ENCODE measurements at regions not wholly inside any gene's neighbourhood (a gene's known extent, or its start where the extent isn't known, plus 50 kb on each side); places are given as distances from the start of the nearest gene placed in this dataset.

DNA sequence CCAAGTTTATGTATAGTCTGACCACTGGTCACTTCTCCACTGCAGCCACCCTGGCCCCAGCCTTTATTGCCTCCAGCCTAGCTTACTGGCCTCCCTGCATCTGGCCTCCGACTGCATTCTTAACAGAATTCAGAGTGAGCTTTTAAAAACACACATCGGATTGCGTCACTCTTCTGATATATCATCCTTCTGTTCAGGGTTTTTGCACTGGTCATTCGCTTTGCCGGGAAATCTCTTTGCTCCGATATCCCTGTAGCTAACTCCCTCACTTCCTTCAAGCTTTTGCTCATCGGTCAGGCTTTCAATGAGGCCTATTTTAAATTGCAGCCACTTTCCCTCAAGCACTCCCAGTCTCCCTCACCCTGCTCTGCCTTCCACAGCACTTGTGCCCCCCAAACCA is 101.6 kb upstream of the DLX2 start:
- DNase-seq (ENCODE audit: low read depth in 2 of 2), result no peak

DNA sequence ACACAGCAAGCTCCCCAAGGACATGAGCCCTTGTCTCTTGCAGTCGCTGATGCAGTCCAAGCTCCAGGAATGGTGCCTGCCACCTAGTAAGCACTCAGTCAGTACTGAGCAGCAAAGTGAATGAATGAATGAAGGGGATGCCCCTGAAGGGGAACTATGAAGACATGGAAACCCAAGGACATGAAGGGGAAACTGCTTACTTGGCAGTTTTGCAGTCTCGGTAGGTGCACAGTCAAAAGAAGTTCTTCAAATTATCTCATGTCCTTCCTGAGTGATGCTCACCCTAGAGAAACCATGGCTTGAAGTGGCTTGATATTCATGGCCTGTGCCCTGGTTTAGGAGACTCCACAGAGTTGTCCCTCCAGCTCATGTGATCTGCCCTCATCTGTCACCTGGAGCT is 102.1 kb upstream of the DLX2 start:
- DNase-seq (ENCODE audit: low read depth in 2 of 2), result no peak

DNA sequence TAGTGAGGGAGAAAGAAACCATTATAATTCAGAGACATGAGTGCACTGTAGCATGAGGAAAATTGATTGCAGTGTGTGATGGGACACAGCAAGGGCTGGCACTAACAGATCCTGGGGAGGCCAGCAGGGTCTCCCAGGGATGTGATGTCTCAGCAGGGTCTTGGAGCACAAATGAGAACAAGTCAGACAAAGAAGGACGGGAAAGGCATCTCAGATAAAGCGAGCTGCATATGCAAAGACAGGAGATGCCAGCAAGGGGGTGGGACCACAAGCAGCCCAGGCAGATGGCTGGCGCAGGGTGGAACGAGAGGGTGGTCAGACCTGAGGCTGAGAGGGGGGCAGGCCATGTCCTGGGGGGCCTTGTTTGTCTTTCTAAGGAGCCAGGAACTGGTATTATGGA is 102.6 kb upstream of the DLX2 start:
- no peak for DNase-seq (ENCODE audit: low read depth in 2 of 2)

DNA sequence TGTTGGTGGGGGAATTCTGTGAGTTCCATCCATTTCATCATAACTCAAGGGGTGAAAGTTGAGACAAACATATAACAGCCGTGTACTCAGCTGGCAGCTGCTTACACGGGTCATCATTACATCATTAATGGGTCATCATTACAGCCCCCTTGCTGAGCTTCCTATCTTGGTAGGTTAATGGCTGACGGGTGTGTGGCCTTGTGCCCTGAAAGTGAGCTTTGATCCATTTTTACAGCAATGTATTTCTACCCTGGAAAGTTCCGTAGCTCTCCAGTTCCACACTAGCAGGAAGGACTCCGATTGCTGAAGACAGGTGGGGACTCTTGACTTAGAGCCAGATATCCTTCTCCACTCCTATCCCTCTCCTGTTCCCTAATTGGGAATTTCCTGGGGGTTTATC is 105.2 kb upstream of the DLX2 start:
- DNase-seq (ENCODE audit: low read depth in 2 of 2), result no peak

DNA sequence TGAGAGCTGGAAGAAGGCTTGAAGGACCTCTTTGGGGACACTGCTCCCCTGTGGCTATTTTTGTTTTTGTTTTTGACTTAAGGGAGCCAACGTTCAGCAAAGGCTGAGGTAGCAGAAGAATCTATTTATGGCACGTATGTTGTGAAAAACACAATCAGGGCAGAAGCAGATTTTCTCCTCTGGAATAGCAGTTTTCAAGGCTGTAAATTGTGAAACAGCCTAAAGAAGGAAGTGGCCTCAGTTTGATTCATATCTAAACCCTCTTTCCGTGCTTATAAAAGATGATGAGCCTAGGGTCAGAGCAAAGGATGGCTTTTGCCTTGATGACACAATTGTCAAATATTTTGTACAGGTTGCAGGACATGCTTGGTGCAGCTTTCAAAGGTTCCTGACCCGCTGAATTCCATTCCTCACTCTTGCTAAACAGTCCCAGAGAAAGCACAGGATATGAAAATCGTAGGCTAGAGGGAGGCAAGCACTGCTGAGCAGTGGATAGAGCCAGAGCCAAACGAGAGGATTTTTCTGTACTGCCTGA is 106.2 kb upstream of the DLX2 start:
- DNase-seq (ENCODE audit: low read depth in 2 of 2), result no peak

DNA sequence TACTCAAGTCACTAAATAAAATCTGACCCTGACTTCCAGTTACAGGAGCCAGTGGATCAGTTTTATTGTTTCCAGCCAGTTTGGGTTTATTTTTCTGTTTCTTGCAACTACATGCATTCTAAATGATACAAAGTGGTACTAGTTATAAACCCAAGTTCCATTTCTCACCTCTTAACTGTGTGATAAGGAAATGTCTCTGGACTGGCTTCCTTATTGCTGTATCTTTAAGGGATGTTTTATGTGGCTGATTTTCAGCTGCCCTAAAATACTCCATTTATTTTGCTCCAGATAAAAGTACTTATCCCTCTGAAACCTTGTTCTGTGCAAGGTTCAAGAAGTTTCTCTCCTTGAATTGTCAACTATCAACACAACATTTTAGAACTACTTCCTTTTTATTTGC is 107.9 kb upstream of the DLX2 start:
- no peak for DNase-seq (ENCODE audit: low read depth in 2 of 2)

DNA sequence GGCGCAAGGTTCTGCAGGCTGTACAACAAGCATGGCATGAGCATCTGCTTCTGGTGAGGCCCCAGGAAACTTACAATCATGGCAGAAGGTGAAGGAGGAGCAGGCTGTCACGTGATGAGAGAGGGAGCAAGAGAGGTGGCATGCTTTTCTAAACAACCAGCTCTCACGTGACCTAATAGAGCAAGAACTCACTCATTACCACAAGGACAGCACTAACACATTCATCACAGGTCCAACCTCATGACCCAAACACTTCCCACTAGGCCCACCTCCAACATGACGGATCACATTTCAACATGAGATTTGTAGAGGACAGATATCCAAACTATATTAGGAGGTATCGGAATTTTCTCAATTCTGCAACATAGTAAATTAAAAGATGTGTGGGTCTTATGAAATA is 108.8 kb upstream of the DLX2 start:
- DNase-seq (ENCODE audit: low read depth in 2 of 2), result no peak

DNA sequence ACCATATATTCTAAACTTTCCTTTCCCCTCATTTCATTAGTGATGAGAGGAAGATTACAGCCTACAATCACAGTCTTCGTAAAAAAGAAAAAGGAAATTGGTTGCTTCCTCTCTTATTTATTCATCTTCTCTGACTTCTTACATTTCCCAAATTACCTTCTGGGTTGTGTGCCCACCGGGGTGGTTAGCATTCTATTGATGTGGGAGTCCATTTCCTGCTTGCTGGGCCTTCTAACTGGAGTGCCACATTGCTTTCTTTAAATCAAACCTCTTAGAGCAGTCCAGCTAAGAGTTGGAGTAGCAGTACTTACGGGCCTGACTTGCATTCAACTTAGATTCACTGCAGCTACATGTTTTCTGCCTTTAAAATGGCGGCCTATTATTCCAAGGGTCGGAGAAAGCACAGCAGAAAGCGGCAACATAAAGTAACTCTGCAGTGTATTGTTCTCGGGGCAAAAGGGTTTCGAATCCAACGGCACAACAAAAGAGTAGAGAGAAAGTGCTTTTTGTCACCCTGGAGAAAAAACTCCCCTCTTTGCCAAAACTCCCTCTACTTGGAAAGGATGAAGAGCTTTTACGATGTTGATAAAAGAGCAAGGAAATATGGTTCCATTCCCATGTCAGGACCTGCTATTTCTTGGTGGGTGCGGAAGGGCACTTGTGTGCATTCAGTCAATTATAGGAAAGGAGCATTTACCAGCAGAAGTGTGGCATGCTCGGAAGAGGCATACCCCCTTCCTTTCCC is 110.6 kb upstream of the DLX2 start:
- DNase-seq (ENCODE audit: low read depth in 2 of 2), result no peak

DNA sequence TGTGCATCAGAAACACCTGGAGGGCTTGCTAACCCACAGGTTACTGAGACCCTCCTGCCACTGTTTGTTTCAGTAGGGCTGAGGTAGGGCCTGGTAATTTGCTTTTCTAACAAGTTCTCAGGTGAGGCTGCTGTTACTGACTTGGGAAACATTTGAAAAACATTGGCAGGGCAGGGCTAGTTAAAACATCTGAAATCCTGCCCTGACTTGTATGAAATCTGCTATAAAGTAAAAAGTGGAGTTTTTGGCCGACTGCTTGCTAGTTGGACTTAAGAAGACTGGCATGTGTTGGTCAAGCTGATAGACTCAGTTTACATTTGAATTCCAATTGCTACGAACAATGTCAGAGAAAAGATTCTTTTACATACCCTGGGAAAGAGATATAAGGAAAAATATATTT is 111.6 kb upstream of the DLX2 start:
- no peak for DNase-seq (ENCODE audit: low read depth in 2 of 2)

DNA sequence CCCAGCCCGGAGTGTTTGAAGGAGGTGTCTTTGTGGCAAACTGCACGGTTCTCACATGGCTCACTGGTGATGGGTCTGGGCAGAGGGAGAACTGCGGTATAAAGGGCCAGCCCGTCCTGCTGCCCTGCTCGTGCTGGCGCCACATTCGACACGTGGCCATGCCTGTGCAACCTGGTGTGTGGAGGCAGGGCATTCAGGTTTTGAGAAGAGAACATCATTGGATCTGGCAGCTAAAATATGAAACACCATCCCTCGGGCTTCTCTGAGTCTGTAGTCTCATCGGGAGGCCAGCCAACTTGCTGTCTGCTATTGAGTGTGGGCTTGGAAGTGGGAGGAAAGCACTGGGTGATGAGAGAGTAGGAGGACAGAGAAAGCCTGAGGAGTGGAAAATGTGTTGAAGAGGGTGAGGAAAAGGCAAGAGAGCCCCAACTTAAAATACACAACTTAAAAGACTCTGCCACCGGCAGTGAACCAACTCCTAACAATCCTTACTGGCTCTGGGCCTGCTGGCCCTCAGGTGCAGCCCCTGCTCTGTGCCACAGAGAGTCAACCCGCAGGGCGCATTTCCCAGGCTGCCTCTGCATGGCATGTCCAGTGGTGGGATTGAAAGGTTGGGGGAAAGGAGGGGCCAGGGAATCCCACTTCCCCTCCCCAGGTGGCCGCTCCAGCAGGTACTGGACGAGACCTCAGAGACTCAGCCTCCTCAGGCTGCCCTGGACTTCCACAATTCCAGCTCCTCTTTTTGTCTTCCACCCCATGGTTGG is 112.7 kb upstream of the DLX2 start:
- no peak for DNase-seq (ENCODE audit: low read depth in 2 of 2)

DNA sequence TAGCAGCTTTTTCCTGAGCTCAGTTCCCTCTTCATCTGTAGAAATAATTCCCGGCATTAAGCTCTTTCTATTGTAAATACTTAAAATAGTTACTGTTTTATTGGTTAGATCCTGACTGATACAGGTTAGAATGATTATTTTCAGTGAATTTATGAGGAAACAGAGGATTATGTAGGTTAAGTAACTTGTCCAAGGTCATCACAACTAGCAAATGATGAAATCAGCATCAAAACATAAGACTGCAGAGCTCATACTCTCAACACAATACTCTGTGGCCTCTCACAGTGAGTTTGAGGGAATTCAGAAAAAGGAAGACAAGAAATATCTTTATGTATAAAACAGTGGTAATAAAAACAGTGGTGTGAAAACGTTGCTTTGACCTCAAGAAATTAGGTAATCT is 113.2 kb upstream of the DLX2 start:
- DNase-seq (ENCODE audit: low read depth in 2 of 2), result no peak

DNA sequence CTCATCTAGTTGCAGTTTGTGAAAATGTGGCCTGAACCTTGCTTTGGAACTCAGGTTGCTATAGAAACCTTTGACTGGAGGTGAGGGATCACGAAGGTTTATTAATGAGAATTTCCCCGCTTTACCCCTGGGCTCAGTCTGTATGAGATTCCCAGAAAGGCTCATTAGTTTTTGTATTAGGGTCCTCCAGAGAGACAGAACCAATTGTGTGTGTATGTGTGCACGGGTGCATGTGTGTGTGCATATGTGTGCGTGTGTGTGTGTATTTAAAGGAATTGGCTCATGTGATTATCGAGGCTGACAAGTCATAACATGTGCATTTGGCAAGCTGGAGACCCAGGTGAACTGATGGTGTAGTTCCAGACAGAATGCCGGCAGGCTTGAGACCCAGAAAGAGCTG is 113.8 kb upstream of the DLX2 start:
- DNase-seq (ENCODE audit: low read depth in 2 of 2), result no peak

DNA sequence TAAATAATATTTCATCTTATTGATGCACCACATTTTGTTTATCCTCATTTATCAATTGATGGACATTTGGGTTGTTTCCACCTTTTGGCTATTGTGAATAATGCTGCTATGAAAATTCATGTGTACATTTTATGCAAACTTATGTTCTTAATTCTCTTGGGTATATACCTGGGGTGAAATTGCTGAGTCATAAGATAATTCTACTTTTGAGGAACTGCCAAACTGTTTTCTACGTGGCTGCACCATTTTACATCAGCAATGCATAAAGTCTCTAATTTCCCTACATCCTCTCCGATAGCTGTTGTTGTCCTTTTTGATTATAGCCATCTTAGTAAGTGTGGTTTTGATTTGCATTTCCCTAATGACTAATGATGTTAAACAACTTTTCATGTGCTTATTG is 116.5 kb upstream of the DLX2 start:
- DNase-seq (ENCODE audit: low read depth in 2 of 2), result no peak

DNA sequence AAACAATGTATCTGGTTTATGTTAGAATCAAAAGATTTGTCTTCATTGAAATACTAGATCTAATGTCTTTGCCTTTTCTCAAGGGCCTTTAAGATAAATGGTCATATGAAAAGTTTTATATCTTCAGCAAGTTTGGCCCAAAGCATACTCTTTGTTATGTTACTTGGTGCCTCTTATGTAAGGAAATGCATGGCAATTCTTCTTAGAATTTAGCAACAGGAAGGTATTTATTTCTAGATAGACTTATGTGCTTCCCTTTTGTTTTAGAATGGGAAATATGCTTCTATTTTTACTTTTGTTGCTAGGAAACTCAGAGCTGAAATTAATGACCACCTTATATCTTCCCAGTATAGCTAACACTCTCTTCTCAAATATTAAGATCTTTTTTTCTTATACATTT is 117.4 kb upstream of the DLX2 start:
- DNase-seq (ENCODE audit: low read depth in 2 of 2), result no peak

DNA sequence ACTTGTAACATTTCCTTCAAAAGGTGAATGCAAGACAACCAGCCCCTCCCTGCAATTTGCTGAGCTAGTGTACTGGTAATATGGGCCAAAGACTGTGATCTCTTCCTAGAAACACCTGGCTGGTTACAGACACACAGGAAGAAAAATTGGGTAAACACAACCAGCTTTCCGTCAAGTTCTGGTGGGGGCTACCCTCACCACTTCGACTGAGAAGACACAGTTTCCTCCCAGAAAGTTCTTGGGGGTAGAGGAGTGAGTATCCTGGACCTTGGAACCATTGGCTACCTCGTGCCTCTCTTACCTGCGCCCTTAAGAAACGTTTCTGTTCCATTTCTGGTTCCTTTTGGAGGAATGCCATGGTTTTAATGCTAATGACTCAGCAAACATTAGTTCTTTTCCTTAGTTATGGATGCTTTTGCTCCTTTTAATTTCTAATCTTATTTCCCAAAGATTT is 120.9 kb upstream of the DLX2 start:
- no peak for DNase-seq (ENCODE audit: low read depth in 2 of 2)

DNA sequence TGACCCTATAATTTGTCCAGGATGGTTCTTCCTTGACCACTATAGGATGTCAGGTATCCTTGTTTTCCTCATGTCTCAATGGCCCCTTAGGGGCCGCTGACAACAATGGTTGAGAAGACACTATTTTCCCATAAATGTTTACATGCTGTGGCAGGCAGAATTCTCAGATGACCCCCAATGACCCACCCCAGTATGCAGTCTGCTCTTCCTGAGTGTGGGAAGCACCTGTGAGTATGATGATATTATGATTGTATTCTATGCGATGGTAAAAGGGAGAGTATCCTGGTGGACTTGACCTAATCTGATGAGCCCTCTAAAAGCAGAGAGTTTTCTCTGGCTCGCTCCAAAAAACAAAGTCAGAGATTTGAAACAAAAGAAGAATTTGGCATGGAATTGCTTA is 123.1 kb upstream of the DLX2 start:
- DNase-seq (ENCODE audit: low read depth in 2 of 2), result no peak

DNA sequence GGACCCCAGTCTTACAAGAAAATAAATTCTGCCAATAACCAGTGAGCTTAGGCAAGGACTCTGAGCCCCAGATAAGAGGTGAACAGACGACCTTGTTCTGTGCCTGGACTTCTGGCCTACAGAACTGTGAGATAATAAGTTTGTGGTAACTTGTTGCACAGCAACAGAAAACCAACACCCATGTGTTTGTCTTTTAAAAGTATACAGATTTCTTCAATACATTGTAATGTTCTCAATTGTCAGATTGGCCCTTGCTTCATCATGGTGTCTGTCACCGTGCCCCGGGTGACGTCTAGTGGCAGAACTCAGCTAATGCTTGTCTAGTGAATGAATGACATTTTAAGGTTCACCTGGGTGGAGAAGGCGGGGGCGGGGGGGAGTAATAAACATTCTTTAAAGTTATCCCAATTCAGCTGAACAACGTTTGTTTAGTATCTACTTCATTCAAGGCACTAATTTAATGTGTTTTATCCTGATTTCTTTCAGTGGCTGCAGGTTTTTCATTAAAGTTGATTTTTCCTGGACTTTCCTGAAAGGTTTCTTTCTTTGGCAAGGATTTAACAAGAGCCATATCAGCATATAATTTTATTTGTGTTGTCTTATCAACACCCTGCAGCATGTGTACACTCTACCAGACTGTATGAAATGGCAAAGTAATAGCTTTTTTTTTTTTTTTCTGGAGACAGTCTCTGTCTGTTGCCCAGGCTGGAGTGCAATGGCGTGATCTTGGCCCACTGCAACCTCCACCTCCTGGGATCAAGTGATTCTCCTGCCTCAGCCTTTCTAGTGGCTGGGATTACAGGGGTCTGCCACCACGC is 123.8 kb upstream of the DLX2 start:
- DNase-seq (ENCODE audit: low read depth in 2 of 2), result no peak

DNA sequence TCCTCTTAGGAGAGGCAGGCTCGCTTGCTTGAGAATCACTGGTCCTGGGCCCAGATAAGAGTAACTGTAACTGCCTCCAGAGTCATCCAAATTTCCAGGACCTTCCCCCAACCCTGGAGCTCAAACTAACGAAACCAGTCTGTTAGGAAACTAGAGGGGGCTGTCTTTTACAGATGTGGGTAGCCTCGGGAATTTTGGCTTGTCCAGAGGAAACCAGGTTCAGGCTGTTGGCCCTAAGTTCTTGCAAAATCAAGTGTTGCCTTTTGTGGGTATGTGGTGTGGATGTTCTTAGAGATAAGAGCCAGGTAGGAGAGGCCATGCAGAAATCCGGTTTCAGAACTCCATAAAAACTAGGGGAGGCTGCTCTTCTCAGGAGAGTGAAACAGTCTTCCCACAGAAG is 125.0 kb upstream of the DLX2 start:
- no peak for DNase-seq (ENCODE audit: low read depth in 2 of 2)

DNA sequence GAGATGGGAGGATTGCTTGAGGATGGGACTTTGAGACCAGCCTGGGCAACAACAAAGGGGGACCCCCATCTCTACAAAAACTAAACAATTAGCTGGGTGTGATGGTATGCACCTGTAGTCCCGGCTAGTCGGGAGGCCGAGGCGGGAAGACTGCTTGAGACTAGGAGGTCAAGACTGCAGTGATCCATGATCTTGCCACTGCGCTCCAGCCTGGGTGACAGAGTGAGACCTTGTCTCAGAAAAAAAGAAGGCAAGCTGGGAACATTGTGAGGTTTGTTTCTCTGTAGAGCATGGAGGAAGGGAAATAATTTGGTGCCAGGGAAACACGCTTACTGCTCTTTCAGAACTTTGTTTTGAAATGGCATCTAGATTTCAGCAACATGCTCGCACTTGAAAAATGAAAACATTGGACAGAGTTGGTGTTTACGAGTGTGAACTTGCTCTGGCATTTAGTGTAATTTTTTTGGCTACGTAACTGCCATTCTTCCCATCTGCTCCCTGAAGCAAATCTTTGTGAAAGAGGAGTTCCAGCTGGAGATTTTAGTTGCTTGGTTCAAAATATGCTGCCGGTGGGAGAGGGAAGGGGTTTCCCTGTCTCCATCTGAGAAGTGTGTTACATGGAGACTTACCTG is 125.6 kb upstream of the DLX2 start:
- no peak for DNase-seq (ENCODE audit: low read depth in 2 of 2)

DNA sequence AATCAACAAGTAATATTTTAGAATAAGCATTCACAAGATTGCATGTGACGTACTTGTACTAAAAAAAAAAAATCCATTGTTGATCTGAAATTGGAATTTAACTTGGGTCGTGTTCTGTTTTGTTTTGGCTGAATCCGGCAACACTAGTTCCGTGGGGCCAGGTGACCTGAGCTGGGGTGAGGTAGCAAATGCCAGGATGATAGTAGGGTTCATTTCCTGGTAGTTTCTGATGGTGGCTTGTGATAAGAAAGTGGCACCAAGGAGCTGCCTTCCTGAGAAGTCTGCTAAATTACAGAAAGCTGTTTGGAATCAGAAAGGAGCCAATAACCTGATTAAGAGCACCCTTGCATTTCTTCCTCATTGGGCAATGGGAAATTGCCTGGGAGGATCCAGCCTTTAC is 126.4 kb upstream of the DLX2 start:
- no peak for DNase-seq (ENCODE audit: low read depth in 2 of 2)

DNA sequence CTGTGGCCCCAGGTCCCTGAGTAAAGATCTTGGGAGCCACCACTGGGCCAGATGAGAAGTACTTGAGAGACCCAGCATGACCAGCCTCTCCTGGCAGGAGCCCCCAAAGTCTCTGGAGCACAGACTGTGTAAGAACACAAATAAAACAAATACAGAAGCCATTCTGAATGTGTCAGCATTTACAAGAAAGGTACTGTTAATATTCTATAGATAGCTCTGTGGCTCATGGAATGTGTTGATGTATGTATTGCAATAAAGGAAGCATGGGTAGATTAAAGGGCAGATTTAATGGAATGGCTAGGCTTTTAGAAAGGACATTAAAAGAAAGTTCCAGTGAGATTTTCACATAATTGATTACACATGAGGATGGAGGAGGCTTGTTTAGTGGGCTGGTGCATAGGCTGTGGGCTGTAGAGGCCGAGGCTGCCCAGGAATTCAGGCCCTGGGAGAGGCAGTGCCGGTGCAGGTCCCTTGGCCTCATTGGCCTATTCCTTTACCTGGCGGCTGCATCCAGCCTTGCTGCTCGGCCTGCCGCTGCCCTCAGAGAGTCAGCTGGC is 127.7 kb upstream of the DLX2 start:
- no peak for DNase-seq (ENCODE audit: low read depth in 2 of 2)

Data from activated CD4-positive, alpha-beta T cell treated with anti-CD3 and anti-CD28 coated beads for 24 hours (primary cell).